ENCODE measurements at regions not wholly inside any gene's neighbourhood (a gene's known extent, or its start where the extent isn't known, plus 50 kb on each side); places are given as distances from the start of the nearest gene placed in this dataset.

DNA sequence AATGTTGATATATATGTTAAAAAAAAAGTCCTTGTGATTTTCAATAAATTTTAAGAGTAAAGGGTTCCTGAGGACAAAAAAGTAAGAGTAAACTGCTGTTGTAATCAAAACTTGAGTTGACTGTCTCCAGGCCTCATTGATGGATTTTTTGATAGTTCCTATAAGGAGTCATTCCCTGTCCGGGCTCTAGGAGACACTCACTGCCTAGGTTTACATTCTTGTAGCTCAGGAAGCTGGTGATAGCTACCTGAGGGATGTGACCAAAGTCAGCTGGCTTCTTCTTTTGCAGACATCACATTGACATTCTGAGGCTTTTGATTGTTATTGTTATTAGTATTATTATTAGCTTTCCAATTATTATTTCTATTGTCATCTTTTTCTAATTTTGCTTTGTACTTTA is 116.5 kb upstream of the FBXL7 start:
- H3K9ac ChIP-seq (ENCODE audit: low read depth, low read length): no peak overlapping the region
- H3K9me3 ChIP-seq (ENCODE audit: control insufficient read depth, insufficient read depth, low read length): no peaks in the 10 kb centered on the region
- no peaks in the 10 kb centered on the region for H3K27me3 ChIP-seq (ENCODE audit: control insufficient read depth, insufficient read depth, low read length)
- H3K36me3 ChIP-seq (ENCODE audit: control insufficient read depth, insufficient read depth, low read length): no peaks in the 10 kb centered on the region
- H3K4me1 ChIP-seq (ENCODE audit: control insufficient read depth, insufficient read depth, low read length): no peaks in the 10 kb centered on the region
- no peak overlapping the region for H3K4me3 ChIP-seq (ENCODE audit: low read depth, low read length)

DNA sequence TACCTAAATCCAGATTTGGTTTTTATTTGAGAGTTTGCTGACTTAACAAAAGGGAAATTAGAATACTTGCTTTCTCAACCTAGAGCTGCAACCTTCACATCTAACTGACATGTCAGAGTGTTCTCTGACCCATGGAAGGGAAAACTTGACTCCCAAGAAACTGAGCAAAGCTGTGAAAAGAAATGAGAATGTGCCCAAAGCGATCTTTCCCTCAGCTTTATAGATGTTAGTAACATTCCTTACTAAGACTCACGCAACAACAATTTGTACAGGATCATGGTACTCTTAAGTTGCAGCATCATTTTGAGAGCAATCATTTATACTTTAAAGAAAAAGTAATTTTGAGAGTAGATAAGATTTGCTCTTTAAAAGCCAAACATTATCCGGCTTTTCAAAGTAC is 117.0 kb upstream of the FBXL7 start:
- Histone ChIP-seq H3K4me3 (ENCODE audit: low read depth, low read length) (no peak overlapping the region), H3K27me3 (ENCODE audit: control insufficient read depth, insufficient read depth, low read length) (no peaks in the 10 kb centered on the region), H3K36me3 (ENCODE audit: control insufficient read depth, insufficient read depth, low read length) (no peaks in the 10 kb centered on the region), H3K9ac (ENCODE audit: low read depth, low read length) (no peak overlapping the region), H3K9me3 (ENCODE audit: control insufficient read depth, insufficient read depth, low read length) (no peaks in the 10 kb centered on the region), H3K4me1 (ENCODE audit: control insufficient read depth, insufficient read depth, low read length) (no peaks in the 10 kb centered on the region)

DNA sequence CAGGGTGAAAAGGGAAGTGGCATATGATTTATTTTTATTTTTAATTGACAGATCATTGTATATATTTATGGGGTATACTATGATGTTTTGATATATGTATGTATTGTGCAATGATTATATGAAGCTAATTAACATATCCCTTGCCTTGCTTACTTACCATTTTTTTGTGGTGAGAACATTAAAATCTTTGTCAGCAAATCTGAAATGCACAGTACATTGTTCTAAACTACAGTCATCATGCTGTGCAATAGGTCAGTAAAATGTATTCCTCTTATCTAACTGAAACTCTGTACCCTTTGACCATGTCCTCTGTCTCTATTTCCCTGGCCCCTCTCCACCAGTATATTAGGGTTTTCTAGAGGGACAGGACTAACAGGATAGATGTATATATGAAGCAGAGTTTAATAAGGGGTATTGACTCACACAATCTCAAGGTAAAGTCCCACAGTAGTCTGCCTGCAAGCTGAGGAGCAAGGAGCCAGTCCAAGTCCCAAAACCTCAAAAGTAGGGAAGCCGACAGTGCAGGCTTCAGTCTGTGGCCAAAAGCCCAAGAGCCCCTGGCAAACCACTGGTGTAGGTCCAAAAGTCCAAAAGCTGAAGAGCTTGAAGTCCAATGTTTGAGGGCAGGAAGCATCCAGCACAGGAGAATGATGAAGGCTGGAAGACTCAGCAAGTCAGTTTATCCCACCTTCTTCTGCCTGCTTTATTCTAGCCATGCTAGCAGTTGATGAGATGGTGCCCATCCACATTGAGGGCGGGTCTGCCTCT is 122.2 kb upstream of the FBXL7 start:
- Histone ChIP-seq H3K36me3 (ENCODE audit: control insufficient read depth, insufficient read depth, low read length) (no peaks in the 10 kb centered on the region), H3K4me1 (ENCODE audit: control insufficient read depth, insufficient read depth, low read length) (no peaks in the 10 kb centered on the region), H3K4me3 (ENCODE audit: low read depth, low read length) (no peak overlapping the region), H3K9ac (ENCODE audit: low read depth, low read length) (no peak overlapping the region), H3K27me3 (ENCODE audit: control insufficient read depth, insufficient read depth, low read length) (no peaks in the 10 kb centered on the region), H3K9me3 (ENCODE audit: control insufficient read depth, insufficient read depth, low read length) (no peaks in the 10 kb centered on the region)

DNA sequence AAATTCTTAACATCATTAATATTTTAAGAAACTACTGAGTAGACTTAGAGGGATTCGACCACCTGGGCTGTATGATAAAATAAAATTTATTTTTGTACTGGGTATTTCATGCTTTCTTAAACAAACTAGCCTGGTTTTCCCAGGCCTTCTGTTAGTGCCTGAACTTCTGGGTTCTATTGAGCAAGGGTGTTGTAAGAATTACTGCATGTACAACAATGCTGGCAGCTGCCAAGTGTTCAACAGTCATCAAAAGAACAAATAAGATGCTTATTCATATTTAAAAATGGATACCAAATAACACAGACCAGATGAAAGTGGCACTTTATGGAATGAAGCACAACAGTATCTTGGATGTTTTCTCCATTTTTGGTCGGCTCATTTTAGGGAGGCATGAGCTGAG is 123.2 kb upstream of the FBXL7 start:
- Histone ChIP-seq H3K36me3 (ENCODE audit: control insufficient read depth, insufficient read depth, low read length) (no peaks in the 10 kb centered on the region), H3K4me3 (ENCODE audit: low read depth, low read length) (no peak overlapping the region), H3K4me1 (ENCODE audit: control insufficient read depth, insufficient read depth, low read length) (no peaks in the 10 kb centered on the region), H3K27me3 (ENCODE audit: control insufficient read depth, insufficient read depth, low read length) (no peaks in the 10 kb centered on the region), H3K9ac (ENCODE audit: low read depth, low read length) (no peak overlapping the region), H3K9me3 (ENCODE audit: control insufficient read depth, insufficient read depth, low read length) (no peaks in the 10 kb centered on the region)

DNA sequence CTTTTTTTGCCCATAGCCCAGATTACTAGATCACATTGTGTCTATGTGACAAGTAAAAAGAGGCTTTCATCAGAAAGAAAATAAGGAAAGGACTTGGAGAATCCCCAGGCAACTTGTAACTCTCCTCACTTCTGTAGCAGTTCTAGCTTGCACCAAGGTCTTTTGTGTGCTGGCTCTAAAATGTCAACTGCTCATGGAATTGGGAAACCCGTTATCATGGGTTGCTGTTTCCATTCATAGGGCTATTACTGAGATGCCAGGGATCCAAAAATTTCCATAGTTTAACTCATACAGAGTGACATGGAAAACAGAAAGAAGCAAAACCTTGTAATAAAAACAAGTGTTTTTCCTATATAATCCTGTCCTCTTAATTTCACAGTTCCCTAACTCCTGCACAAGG is 123.9 kb upstream of the FBXL7 start:
- Histone ChIP-seq H3K4me1 (ENCODE audit: control insufficient read depth, insufficient read depth, low read length) (no peaks in the 10 kb centered on the region), H3K4me3 (ENCODE audit: low read depth, low read length) (no peak overlapping the region), H3K9me3 (ENCODE audit: control insufficient read depth, insufficient read depth, low read length) (no peaks in the 10 kb centered on the region), H3K36me3 (ENCODE audit: control insufficient read depth, insufficient read depth, low read length) (no peaks in the 10 kb centered on the region), H3K9ac (ENCODE audit: low read depth, low read length) (no peak overlapping the region), H3K27me3 (ENCODE audit: control insufficient read depth, insufficient read depth, low read length) (no peaks in the 10 kb centered on the region)

DNA sequence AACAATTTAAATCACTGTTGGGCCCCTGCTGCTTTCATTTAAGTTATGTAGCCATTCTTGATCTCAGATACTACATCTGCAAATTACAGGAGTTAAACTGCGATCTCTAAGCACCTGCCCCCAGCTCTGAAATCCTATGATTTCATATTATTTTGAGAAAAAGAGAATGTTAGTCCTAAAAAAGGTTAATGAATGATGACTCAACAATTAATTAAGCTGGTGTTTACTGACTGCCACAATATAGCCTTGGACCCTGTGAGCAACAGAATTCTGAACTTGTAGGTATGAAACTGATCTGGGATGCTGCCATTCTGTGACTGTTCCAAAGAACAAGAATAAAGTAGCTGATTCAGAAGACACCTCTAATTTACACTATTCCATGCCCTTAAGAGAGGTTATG is 124.4 kb upstream of the FBXL7 start:
- Histone ChIP-seq H3K27me3 (ENCODE audit: control insufficient read depth, insufficient read depth, low read length) (no peaks in the 10 kb centered on the region), H3K9me3 (ENCODE audit: control insufficient read depth, insufficient read depth, low read length) (no peaks in the 10 kb centered on the region), H3K9ac (ENCODE audit: low read depth, low read length) (no peak overlapping the region), H3K4me1 (ENCODE audit: control insufficient read depth, insufficient read depth, low read length) (no peaks in the 10 kb centered on the region), H3K4me3 (ENCODE audit: low read depth, low read length) (no peak overlapping the region), H3K36me3 (ENCODE audit: control insufficient read depth, insufficient read depth, low read length) (no peaks in the 10 kb centered on the region)

DNA sequence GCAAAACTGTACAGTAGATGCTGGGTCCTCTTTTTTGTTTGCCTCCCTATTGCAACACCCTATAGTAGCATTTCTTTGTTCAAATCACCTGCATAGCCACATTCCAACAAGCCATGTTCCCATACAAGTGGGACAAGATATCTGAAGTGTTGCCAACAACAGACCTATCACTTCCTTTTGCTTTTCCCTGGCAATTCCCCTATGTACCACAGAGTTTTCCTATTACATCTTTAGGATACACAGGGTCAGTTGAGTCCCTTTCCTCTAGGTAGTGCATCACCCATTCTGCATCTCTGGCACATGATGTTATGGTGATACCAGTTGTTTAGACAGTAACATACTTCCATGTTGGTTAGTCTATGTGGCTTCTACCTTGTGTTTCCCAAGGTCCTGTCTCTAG is 125.1 kb upstream of the FBXL7 start:
- H3K4me3 ChIP-seq (ENCODE audit: low read depth, low read length): no peak overlapping the region
- no peak overlapping the region for H3K9ac ChIP-seq (ENCODE audit: low read depth, low read length)
- no peaks in the 10 kb centered on the region for H3K36me3 ChIP-seq (ENCODE audit: control insufficient read depth, insufficient read depth, low read length)
- no peaks in the 10 kb centered on the region for H3K4me1 ChIP-seq (ENCODE audit: control insufficient read depth, insufficient read depth, low read length)
- no peaks in the 10 kb centered on the region for H3K9me3 ChIP-seq (ENCODE audit: control insufficient read depth, insufficient read depth, low read length)
- H3K27me3 ChIP-seq (ENCODE audit: control insufficient read depth, insufficient read depth, low read length): no peaks in the 10 kb centered on the region

DNA sequence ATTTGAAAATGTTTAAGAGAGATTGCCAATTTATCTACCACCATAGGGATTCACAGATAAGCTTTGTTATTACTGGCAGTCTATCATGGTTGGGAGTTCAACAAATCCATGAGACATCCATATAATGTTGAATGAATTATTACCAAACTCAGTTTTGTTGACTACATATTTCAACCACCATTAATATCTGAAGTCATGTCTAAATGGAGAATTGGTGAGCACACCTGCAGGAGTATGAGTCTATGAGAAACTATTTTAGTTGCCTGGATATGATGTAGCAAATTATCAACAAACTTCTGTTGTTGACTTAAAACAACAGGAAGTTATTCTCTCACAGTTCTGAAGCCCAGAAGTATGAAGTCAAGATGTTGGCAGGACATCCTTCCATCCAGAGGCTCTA is 126.8 kb upstream of the FBXL7 start:
- Histone ChIP-seq H3K27me3 (ENCODE audit: control insufficient read depth, insufficient read depth, low read length) (no peaks in the 10 kb centered on the region), H3K9ac (ENCODE audit: low read depth, low read length) (no peak overlapping the region), H3K9me3 (ENCODE audit: control insufficient read depth, insufficient read depth, low read length) (no peaks in the 10 kb centered on the region), H3K4me1 (ENCODE audit: control insufficient read depth, insufficient read depth, low read length) (no peaks in the 10 kb centered on the region), H3K36me3 (ENCODE audit: control insufficient read depth, insufficient read depth, low read length) (no peaks in the 10 kb centered on the region), H3K4me3 (ENCODE audit: low read depth, low read length) (no peak overlapping the region)

DNA sequence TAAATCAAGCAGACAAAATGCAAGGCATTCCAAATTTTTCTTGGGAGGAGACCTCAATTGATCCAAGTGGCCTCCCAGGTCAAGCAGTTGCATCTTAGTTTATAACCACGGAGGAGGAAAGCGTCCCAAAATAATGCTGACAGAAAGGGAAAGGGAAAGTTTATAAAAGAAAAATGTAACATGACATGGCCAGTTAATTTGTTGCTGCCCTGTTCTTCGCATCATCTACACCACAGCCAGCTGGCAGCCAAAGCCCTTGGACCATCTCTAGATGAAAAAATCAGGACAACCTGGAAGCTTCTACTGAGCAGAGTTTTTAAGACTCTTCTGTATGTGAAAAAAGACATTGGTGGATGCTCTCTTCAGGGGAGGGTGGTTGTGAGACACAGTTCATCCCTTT is 128.8 kb upstream of the FBXL7 start:
- H3K9me3 ChIP-seq (ENCODE audit: control insufficient read depth, insufficient read depth, low read length): no peaks in the 10 kb centered on the region
- no peaks in the 10 kb centered on the region for H3K27me3 ChIP-seq (ENCODE audit: control insufficient read depth, insufficient read depth, low read length)
- no peak overlapping the region for H3K4me3 ChIP-seq (ENCODE audit: low read depth, low read length)
- H3K9ac ChIP-seq (ENCODE audit: low read depth, low read length): no peak overlapping the region
- H3K36me3 ChIP-seq (ENCODE audit: control insufficient read depth, insufficient read depth, low read length): no peaks in the 10 kb centered on the region
- no peaks in the 10 kb centered on the region for H3K4me1 ChIP-seq (ENCODE audit: control insufficient read depth, insufficient read depth, low read length)

DNA sequence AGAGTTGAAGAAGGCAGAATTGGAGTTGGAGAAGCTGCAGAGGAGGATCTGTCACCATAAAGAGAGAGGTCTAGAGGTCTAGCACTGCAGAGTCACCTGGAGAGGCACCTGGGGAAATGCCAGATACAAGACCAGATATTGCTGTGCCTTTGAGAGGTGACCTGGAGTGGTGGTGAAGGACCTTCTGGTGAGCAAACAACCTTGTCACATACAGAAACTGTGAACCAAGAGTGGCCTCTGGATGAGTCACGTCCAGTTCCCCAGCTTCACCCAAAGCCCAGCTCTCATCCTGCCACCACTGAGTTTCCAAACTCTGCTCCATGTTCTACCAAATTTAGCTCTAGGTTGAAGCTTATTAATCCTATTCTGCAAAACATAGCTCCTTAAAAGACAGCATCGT is 131.1 kb upstream of the FBXL7 start:
- no peaks in the 10 kb centered on the region for H3K4me1 ChIP-seq (ENCODE audit: control insufficient read depth, insufficient read depth, low read length)
- no peaks in the 10 kb centered on the region for H3K9me3 ChIP-seq (ENCODE audit: control insufficient read depth, insufficient read depth, low read length)
- H3K27me3 ChIP-seq (ENCODE audit: control insufficient read depth, insufficient read depth, low read length): no peaks in the 10 kb centered on the region
- no peak overlapping the region for H3K4me3 ChIP-seq (ENCODE audit: low read depth, low read length)
- no peak overlapping the region for H3K9ac ChIP-seq (ENCODE audit: low read depth, low read length)
- H3K36me3 ChIP-seq (ENCODE audit: control insufficient read depth, insufficient read depth, low read length): no peaks in the 10 kb centered on the region

DNA sequence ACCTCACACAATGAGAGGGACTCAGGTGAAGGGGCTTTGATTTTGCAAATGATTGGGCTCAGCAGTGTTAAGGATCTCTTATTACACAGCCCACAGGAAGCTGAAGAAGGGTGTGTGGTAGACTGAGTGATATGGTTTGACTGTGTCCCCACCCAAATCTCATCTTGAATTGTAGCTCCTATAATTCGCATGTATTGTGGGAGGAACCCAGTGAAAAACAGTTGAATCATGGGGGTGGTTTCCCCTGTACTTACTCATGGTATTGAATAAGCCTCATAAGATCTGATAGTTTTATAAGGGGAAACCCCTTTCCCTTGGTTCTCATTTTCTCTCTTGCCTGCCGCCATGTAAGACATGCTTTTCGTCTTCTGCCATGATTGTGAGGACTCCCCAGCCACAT is 132.5 kb upstream of the FBXL7 start:
- no peak overlapping the region for H3K4me3 ChIP-seq (ENCODE audit: low read depth, low read length)
- no peak overlapping the region for H3K9ac ChIP-seq (ENCODE audit: low read depth, low read length)
- no peaks in the 10 kb centered on the region for H3K9me3 ChIP-seq (ENCODE audit: control insufficient read depth, insufficient read depth, low read length)
- no peaks in the 10 kb centered on the region for H3K27me3 ChIP-seq (ENCODE audit: control insufficient read depth, insufficient read depth, low read length)
- H3K36me3 ChIP-seq (ENCODE audit: control insufficient read depth, insufficient read depth, low read length): no peaks in the 10 kb centered on the region
- no peaks in the 10 kb centered on the region for H3K4me1 ChIP-seq (ENCODE audit: control insufficient read depth, insufficient read depth, low read length)

DNA sequence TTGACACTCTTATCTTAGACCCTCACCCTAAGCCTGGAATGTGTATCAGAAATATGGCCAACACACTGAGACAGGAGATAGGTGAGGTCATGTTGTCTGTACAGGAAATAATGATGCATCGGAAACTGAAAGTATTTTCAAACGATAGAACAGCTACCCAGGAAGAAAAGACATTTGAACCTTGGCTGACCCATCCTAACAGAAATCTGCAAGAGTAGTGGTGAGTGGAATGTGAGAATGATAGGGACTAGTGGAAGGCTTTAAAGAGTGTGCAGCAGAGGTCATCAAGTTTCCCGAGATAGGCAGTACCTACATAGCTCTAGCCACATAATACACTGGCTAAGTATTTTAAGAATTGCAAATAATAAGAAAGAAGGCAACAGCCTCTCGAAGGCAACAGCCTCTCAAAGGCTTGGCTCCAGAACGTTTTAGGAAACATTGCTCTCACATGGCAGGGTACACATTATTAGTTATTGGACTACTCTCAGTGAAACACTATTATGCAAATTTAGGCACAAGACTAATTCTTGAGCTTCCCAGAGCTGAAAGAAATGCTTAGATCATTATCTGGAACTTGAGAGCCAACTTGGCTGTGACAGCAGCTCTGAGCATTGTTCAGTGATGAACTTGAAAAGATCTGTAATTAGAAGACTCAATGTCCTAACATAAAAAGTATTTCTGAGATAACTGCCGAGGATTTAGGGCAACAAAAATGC is 133.1 kb upstream of the FBXL7 start:
- Histone ChIP-seq H3K4me3 (ENCODE audit: low read depth, low read length) (no peak overlapping the region), H3K9me3 (ENCODE audit: control insufficient read depth, insufficient read depth, low read length) (no peaks in the 10 kb centered on the region), H3K4me1 (ENCODE audit: control insufficient read depth, insufficient read depth, low read length) (no peaks in the 10 kb centered on the region), H3K36me3 (ENCODE audit: control insufficient read depth, insufficient read depth, low read length) (no peaks in the 10 kb centered on the region), H3K9ac (ENCODE audit: low read depth, low read length) (no peak overlapping the region), H3K27me3 (ENCODE audit: control insufficient read depth, insufficient read depth, low read length) (no peaks in the 10 kb centered on the region)

All from iPS-15b (cell line).